Smooth muscle cell (in vitro differentiated cells): ENCODE measurements at regions not wholly inside any gene's neighbourhood (a gene's known extent, or its start where the extent isn't known, plus 50 kb on each side); places are given as distances from the start of the nearest gene placed in this dataset.
"Not testable (repeated sequence)": the region's sequence is repeated elsewhere in the genome, so short reads cannot be mapped to it uniquely, and the experiment has no call there.

ENCODE experiments used
- DNase-seq: peaks from one replicate; lab custom pipeline; 2025; ENCODE audit not compliant: unreplicated experiment; lab: John Stamatoyannopoulos, UW
- H2AFZ ChIP-seq: fragments of 200-600 bp; sonication (generic); 2 replicates; pipeline ENCODE4 v1.6.0; 2016; ENCODE audit warnings: antibody characterized with exemption, low read depth, mild to moderate bottlenecking
- H3F3A ChIP-seq: fragments of 200-600 bp; sonication (generic); 2 replicates; pipeline ENCODE4 v1.6.0; 2017; ENCODE audit warnings: antibody characterized with exemption, low read depth
- H3K27ac ChIP-seq: fragments of 200-600 bp; sonication (generic); 2 replicates; pipeline ENCODE4 v1.5.1; 2016; ENCODE audit warnings: low read depth, mild to moderate bottlenecking
- H3K27me3 ChIP-seq: fragments of 200-600 bp; sonication (generic); 2 replicates; pipeline ENCODE4 v1.6.1; 2016; ENCODE audit warnings: low read depth, mild to moderate bottlenecking
- H3K36me3 ChIP-seq: fragments of 200-600 bp; sonication (generic); 2 replicates; pipeline ENCODE4 v1.5.1; 2016; ENCODE audit warnings: low read depth
- H3K4me1 ChIP-seq: fragments of 200-600 bp; sonication (generic); 2 replicates; pipeline ENCODE4 v1.5.1; 2016; ENCODE audit warnings: low read depth
- H3K4me2 ChIP-seq: fragments of 200-600 bp; sonication (generic); 2 replicates; pipeline ENCODE4 v1.6.0; 2016; ENCODE audit warnings: mild to moderate bottlenecking
- H3K4me3 ChIP-seq: fragments of 200-600 bp; sonication (generic); 2 replicates; pipeline ENCODE4 v1.5.1; 2016; ENCODE audit warnings: mild to moderate bottlenecking
- H3K79me2 ChIP-seq: fragments of 200-600 bp; sonication (generic); 2 replicates; pipeline ENCODE4 v1.6.0; 2016; ENCODE audit warnings: low read depth, mild to moderate bottlenecking
- H3K9ac ChIP-seq: fragments of 200-600 bp; sonication (generic); 2 replicates; pipeline ENCODE4 v1.6.0; 2016; ENCODE audit warnings: low read depth
- H3K9me3 ChIP-seq: fragments of 200-600 bp; sonication (generic); replicated peaks from 2 replicates; pipeline ENCODE4 v1.5.1; 2016; ENCODE audit warnings: low read depth
- H4K20me1 ChIP-seq: fragments of 200-600 bp; sonication (generic); 2 replicates; pipeline ENCODE4 v1.6.0; 2016; ENCODE audit warnings: low read depth
- CTCF ChIP-seq: fragments of 200-600 bp; sonication (generic); IDR thresholded peaks from 2 replicates; pipeline ENCODE4 v1.5.1; 2017; ENCODE audit warnings: borderline replicate concordance, mild to moderate bottlenecking, antibody characterized with exemption; ENCODE audit not compliant: insufficient read depth, poor library complexity, severe bottlenecking
- WGBS: methylation state at CpG from one replicate; pipeline ENCODE4 v1.1.7; 2016; ENCODE audit warnings: low lambda C conversion rate; 5-methylcytosine and 5-hydroxymethylcytosine counted together

GRCh38 chr21:27984663-27985325 is 1007.9 kb downstream of the LTN1 start:
- not testable (repeated sequence) for H3F3A ChIP-seq, H3K27ac ChIP-seq, H3K4me3 ChIP-seq, H3K79me2 ChIP-seq, H3K4me1 ChIP-seq, H3K36me3 ChIP-seq, H2AFZ ChIP-seq, H3K27me3 ChIP-seq, H3K9me3 ChIP-seq, DNase-seq, H3K4me2 ChIP-seq, H4K20me1 ChIP-seq, H3K9ac ChIP-seq
- WGBS, result 89% methylated on average over 2 of the region's 2 CpGs

- H3K27ac ChIP-seq, H3K79me2 ChIP-seq, H2AFZ ChIP-seq, H3K36me3 ChIP-seq, H3K4me1 ChIP-seq, H3K27me3 ChIP-seq, H4K20me1 ChIP-seq, H3F3A ChIP-seq, H3K4me3 ChIP-seq, H3K4me2 ChIP-seq, H3K9ac ChIP-seq, DNase-seq, H3K9me3 ChIP-seq: not testable (repeated sequence)
Observed at GRCh38 chr21:27979446-27979845, 1012.6 kb upstream of the ADAMTS5 start.

DNA sequence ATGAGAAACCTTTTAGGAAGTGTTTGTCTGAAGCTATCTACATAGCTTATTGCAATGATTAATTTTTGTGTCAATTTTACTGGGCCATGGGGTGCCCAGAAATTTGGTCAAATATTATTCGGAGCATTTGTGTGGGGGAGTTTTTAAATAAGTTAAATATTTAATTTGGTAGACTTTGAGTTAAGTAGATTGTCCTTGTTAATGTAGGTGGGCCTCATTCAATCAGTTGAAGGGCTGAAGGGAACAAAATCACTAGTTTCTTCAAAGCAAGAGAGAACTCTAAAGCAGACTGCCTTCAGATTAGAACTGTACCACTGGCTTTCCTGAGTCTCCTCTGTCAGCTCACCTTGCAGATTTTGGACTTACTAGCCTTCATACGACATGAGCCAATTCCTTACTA is 1008.6 kb upstream of the ADAMTS5 start:
- H3K79me2 ChIP-seq, result no peaks in the 10 kb centered on the region
- no peak overlapping the region for H3K9ac ChIP-seq
- H3K4me3 ChIP-seq, result no peak overlapping the region
- no peaks in the 10 kb centered on the region for H3K9me3 ChIP-seq
- H3K4me2 ChIP-seq, result no peak overlapping the region
- H3K36me3 ChIP-seq, result no peaks in the 10 kb centered on the region
- DNase-seq, result no peak
- H3K27me3 ChIP-seq, result no peaks in the 10 kb centered on the region
- no peak overlapping the region for H3K27ac ChIP-seq
- no peaks in the 10 kb centered on the region for H3K4me1 ChIP-seq
- TF ChIP-seq CTCF, result no peak
- no peak overlapping the region for H2AFZ ChIP-seq
- WGBS, result 94% methylated on average over 2 of the region's 2 CpGs
- no peaks in the 10 kb centered on the region for H3F3A ChIP-seq
- H4K20me1 ChIP-seq, result no peaks in the 10 kb centered on the region

DNA sequence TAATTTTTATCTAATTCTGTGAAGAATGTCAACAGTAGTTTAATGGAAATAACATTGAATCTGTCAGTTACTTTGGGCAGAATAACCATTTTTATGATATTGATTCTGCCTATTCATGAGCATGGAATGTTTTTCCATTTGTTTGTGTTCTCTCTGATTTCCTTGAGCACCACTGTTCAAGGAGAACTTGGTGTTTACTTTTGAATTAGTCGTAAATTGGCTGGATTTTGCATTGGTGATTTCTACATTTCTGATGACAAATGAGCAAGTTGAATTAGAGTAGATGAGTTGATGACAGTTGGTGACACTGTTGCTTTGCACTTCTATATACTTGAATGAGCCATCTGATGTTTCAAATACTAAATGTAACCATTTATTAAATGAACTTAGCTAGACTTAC is 1007.3 kb upstream of the ADAMTS5 start:
- 88% methylated on average over 1 of the region's 1 CpG for WGBS
- not testable (repeated sequence) for H4K20me1 ChIP-seq, H2AFZ ChIP-seq, H3K9ac ChIP-seq, H3K4me2 ChIP-seq, H3K27me3 ChIP-seq, DNase-seq, H3K9me3 ChIP-seq, H3K4me3 ChIP-seq, H3F3A ChIP-seq, H3K36me3 ChIP-seq, H3K79me2 ChIP-seq, H3K4me1 ChIP-seq, H3K27ac ChIP-seq

GRCh38 chr21:27968240-27968639 is 1001.4 kb upstream of the ADAMTS5 start:
- not testable (repeated sequence) for H3K27me3 ChIP-seq, H3F3A ChIP-seq, H3K9ac ChIP-seq, H3K4me3 ChIP-seq, DNase-seq, H2AFZ ChIP-seq, H3K27ac ChIP-seq, H3K4me2 ChIP-seq, H3K4me1 ChIP-seq, H3K9me3 ChIP-seq, H3K36me3 ChIP-seq, H4K20me1 ChIP-seq, H3K79me2 ChIP-seq
